Breast epithelium (tissue), 4 donors: ENCODE measurements at regions not wholly inside any gene's neighbourhood (a gene's known extent, or its start where the extent isn't known, plus 50 kb on each side); places are given as distances from the start of the nearest gene placed in this dataset.

ENCODE experiments used
- DNase-seq, 2 donors: peaks; one replicate each; pipeline ENCODE4 v3.0.0-alpha.2; 2019; ENCODE audit warnings: low spot score in 2 of 2
- H3K27ac ChIP-seq, 2 donors: fragments of 200-600 bp; sonication (generic) in 1 of 2; one replicate each; pipeline ENCODE4 v1.5.1; 2016 to 2019; ENCODE audit warnings: mild to moderate bottlenecking in 1 of 2
- H3K27me3 ChIP-seq, 2 donors: fragments of 200-600 bp; sonication (generic) in 1 of 2; one replicate each; pipeline versions ENCODE4 v1.5.1 to v1.6.0; 2017 to 2019; ENCODE audit warnings: control low read depth in 1 of 2, mild to moderate bottlenecking in 1 of 2
- H3K36me3 ChIP-seq: fragments of 200-600 bp; one replicate; pipeline ENCODE4 v1.5.1; 2019
- H3K4me1 ChIP-seq, 2 donors: fragments of 200-600 bp; sonication (generic); one replicate each; pipeline ENCODE4 v1.5.1; 2016 to 2019; ENCODE audit warnings: control low read depth in 1 of 2
- H3K4me3 ChIP-seq, 3 donors: fragments of 200-600 bp; sonication (generic); 1 replicate in 2 of 3; 2 replicates in 1 of 3; pipeline ENCODE4 v1.5.1; 2016 to 2019; ENCODE audit warnings: mild to moderate bottlenecking in 3 of 3, moderate library complexity in 2 of 3
- H3K9me3 ChIP-seq, 2 donors: fragments of 200-600 bp; sonication (generic) in 1 of 2; one replicate each; pipeline ENCODE4 v1.5.1; 2016 to 2019; ENCODE audit warnings: control low read depth in 1 of 2
- POLR2A ChIP-seq: fragments of 450-650 bp; IDR thresholded peaks from one replicate; pipeline ENCODE4 v1.6.1; 2016; ENCODE audit warnings: antibody characterized with exemption, mild to moderate bottlenecking, moderate library complexity
- POLR2AphosphoS5 ChIP-seq, 3 donors: sonication (generic); formaldehyde crosslinking; IDR thresholded peaks; one replicate each; pipeline ENCODE4 v1.6.1; 2017; ENCODE audit warnings: antibody characterized with exemption in 3 of 3
- intact Hi-C: fragments of 100-400 bp; cut with DNase I; formaldehyde crosslinking; loops from one replicate; pipeline ENCODE4 v1.15.1; 2023; ENCODE audit warnings: low total_unique reads
- TF ChIP-seq, protein P1 (sequence below), 3 donors: fragments of 450-650 bp; IDR thresholded peaks; one replicate each; pipeline ENCODE4 v1.5.1; 2016 to 2017; ENCODE audit warnings: antibody characterized with exemption in 3 of 3, mild to moderate bottlenecking in 3 of 3, moderate library complexity in 3 of 3

DNA sequence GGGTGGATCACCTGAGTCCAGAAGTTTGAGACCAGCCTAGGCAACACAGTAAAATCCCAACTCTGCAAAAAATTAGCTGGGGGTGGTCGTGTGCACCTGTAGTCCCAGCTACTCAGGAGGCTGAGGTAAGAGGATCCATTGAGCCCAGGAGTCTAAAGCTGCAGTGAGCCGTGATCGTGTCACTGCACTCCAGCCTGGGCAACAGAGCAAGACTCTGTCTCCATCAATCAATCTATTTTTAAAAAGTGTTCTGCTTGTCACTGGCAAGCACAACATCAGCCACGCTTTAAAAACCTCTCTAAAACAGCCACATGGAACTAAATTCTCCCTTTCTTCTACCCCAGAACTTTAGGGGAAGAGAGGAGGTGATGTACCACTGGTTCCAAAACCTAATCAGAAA is 131.6 kb upstream of the RREB1 start:
- Histone ChIP-seq H3K27me3 (no peaks in the 10 kb centered on the region), H3K4me1 (no peaks in the 10 kb centered on the region), H3K36me3 (no peaks in the 10 kb centered on the region), H3K27ac (no peak overlapping the region), H3K4me3 (no peak overlapping the region), H3K9me3 (no peaks in the 10 kb centered on the region)
- intact Hi-C loops = no loop called here
- DNase-seq = no peak
- TF ChIP-seq, protein P1, sequence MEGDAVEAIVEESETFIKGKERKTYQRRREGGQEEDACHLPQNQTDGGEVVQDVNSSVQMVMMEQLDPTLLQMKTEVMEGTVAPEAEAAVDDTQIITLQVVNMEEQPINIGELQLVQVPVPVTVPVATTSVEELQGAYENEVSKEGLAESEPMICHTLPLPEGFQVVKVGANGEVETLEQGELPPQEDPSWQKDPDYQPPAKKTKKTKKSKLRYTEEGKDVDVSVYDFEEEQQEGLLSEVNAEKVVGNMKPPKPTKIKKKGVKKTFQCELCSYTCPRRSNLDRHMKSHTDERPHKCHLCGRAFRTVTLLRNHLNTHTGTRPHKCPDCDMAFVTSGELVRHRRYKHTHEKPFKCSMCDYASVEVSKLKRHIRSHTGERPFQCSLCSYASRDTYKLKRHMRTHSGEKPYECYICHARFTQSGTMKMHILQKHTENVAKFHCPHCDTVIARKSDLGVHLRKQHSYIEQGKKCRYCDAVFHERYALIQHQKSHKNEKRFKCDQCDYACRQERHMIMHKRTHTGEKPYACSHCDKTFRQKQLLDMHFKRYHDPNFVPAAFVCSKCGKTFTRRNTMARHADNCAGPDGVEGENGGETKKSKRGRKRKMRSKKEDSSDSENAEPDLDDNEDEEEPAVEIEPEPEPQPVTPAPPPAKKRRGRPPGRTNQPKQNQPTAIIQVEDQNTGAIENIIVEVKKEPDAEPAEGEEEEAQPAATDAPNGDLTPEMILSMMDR (IDR thresholded peaks at IDR 0.05) = no peak
- TF ChIP-seq POLR2AphosphoS5 (IDR thresholded peaks at IDR 0.05) (no peak), POLR2A (no peak)

DNA sequence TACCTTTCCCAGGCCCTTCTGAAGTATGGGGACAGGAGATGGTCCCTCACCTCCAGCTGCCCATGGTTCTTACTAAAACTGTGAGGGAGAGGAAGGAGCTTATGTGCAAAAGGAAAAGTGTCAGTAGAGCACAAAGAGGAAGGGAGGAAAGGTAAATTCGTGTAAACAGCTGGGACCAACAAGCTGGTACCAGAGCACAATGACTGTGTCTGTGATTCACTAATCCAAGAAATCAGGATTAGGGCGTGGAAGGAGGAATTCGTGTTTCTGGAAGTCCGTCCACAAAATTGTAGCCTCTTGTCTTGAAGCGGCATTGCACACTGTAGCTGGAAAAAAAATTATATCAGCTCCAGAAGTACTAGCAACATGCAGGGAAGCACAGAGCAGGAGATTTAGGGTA is 129.0 kb upstream of the RREB1 start:
- Histone ChIP-seq H3K36me3 (no peaks in the 10 kb centered on the region), H3K27ac (no peak overlapping the region), H3K9me3 (no peaks in the 10 kb centered on the region), H3K27me3 (no peaks in the 10 kb centered on the region), H3K4me3 (no peak overlapping the region), H3K4me1 (no peaks in the 10 kb centered on the region)
- TF ChIP-seq POLR2AphosphoS5 (IDR thresholded peaks at IDR 0.05) (no peak), POLR2A (no peak)
- TF ChIP-seq, protein P1 (IDR thresholded peaks at IDR 0.05) = no peak
- no peak for DNase-seq
- intact Hi-C loops = no loop called here

DNA sequence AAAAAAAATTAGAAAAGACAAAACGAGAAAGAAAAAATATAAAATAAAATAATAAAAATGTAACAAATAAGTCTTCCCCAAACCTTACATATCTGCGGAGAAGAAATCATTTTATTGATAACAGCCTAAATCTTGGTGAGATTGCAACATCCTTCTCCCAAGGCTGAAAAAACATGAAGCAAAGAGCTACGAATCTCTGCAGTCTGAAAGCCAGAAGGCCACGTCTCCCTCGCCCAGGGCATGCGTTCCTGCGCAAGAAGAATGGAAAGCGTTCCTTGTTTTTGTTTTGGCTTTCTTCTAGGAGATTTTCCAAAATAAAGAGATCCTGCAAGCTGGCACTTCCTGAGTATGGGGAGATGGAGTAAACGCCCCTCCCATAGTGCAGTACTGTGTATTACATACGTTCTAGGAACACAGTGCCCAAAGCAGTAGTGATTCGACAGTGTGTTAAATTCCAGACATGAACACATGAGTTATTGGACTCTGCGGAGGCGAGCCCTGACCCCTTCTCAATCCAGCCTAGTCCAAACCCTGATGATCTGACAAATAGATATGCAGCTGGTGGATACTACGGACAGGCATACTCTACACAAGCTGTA is 126.7 kb upstream of the RREB1 start:
- no peaks in the 10 kb centered on the region for H3K9me3 ChIP-seq
- no peaks in the 10 kb centered on the region for H3K36me3 ChIP-seq
- intact Hi-C loops = no loop called here
- DNase-seq = no peak
- no peak for TF ChIP-seq POLR2AphosphoS5 (IDR thresholded peaks at IDR 0.05)
- TF ChIP-seq POLR2A = no peak
- TF ChIP-seq, protein P1 (IDR thresholded peaks at IDR 0.05) = no peak
- H3K4me3 ChIP-seq = no peak overlapping the region
- no peaks in the 10 kb centered on the region for H3K4me1 ChIP-seq
- no peak overlapping the region for H3K27ac ChIP-seq
- H3K27me3 ChIP-seq = no peaks in the 10 kb centered on the region

DNA sequence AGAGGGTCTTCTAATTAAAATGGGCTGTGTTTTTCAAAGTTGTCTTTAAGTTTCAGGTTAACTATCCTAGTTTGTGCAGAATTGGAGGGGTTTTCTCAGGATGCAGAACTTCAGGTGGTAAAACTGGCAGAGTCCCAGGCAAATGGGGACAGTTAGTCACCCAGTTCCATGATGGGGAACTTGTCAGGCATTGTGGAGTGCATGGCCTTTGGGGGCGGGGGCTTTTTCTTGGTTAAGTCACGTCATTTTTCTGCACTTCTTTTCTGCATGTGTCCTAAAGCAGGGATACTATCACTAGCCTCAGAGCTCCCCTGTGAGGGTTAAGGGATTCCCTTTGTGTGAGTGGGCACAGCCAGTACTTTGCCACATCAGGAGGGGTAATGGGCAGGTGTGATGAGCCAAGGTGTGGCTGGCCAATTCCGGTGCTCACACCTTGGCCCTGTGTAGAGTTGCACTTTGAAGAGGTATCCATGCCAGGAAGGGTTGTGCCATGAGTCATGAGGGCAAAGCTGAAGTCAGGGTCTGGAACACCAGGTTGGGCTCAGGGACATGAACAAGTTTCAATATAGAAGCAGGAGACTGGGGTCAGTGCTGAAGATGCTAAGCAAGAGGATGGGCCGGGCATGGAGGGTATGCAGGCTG is 126.0 kb upstream of the RREB1 start:
- TF ChIP-seq, protein P1 (IDR thresholded peaks at IDR 0.05) = no peak
- TF ChIP-seq POLR2AphosphoS5 (IDR thresholded peaks at IDR 0.05) (no peak), POLR2A (no peak)
- H3K9me3 ChIP-seq = no peaks in the 10 kb centered on the region
- H3K36me3 ChIP-seq = no peaks in the 10 kb centered on the region
- H3K4me1 ChIP-seq = no peaks in the 10 kb centered on the region
- no peak for DNase-seq
- intact Hi-C loops = no loop called here
- H3K4me3 ChIP-seq = no peak overlapping the region
- no peaks in the 10 kb centered on the region for H3K27me3 ChIP-seq
- no peak overlapping the region for H3K27ac ChIP-seq

DNA sequence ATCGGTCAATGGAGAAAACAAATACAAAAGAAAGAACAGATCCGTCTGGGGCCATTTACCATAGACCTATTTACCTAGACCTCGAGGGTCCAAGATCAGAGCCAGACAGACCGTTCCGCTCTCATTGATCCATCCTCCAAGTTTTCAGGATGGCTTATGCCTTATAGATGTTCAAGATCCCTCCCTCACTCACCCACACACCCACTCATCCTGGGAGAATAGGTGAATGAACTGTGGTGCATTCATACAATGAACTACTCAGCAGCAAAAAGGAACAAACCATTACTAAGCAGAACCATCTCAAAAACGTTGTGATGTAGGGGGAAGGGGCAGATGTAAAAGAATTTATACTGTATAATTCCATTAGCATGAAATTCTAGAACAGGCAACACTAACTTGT is 125.1 kb upstream of the RREB1 start:
- no peaks in the 10 kb centered on the region for H3K9me3 ChIP-seq
- TF ChIP-seq, protein P1 (IDR thresholded peaks at IDR 0.05) = no peak
- TF ChIP-seq POLR2A (no peak), POLR2AphosphoS5 (IDR thresholded peaks at IDR 0.05) (no peak)
- H3K27me3 ChIP-seq = no peaks in the 10 kb centered on the region

More for the DNA sequence above, 125.1 kb upstream of the RREB1 start:
- intact Hi-C loops = no loop called here
- no peaks in the 10 kb centered on the region for H3K36me3 ChIP-seq
- DNase-seq = no peak
- no peak overlapping the region for H3K4me3 ChIP-seq
- no peak overlapping the region for H3K27ac ChIP-seq
- no peaks in the 10 kb centered on the region for H3K4me1 ChIP-seq
